GM23338 (cell line): ENCODE measurements at regions not wholly inside any gene's neighbourhood (a gene's known extent, or its start where the extent isn't known, plus 50 kb on each side); places are given as distances from the start of the nearest gene placed in this dataset.

Experiments
- ATAC-seq: fragments of 200-7000 bp; cut with Tn5 transposase; 3 replicates; pipeline ENCODE4 v1.9.1; 2020
- DNase-seq: peaks from one replicate; pipeline ENCODE4 v3.0.0-alpha.2; 2015; ENCODE audit warnings: low spot score
- H2AFZ ChIP-seq: fragments of 200-600 bp; sonication (generic); 2 replicates; pipeline ENCODE4 v1.8.0; 2016; ENCODE audit warnings: antibody characterized with exemption, mild to moderate bottlenecking, moderate library complexity
- H3F3A ChIP-seq: fragments of 200-600 bp; sonication (generic); replicated peaks from 2 replicates; pipeline ENCODE4 v1.8.0; 2017; ENCODE audit warnings: antibody characterized with exemption, mixed run types, low read depth
- H3K27ac ChIP-seq: fragments of 200-600 bp; sonication (generic); 2 replicates; pipeline ENCODE4 v1.6.1; 2016; ENCODE audit warnings: low read depth
- H3K27me3 ChIP-seq: fragments of 200-600 bp; sonication (generic); 2 replicates; pipeline ENCODE4 v1.8.0; 2016; ENCODE audit warnings: mild to moderate bottlenecking, mixed run types, moderate library complexity; ENCODE audit not compliant: insufficient read depth
- H3K36me3 ChIP-seq: fragments of 200-600 bp; sonication (generic); 2 replicates; pipeline ENCODE4 v1.8.0; 2016; ENCODE audit warnings: mild to moderate bottlenecking; ENCODE audit not compliant: insufficient read depth
- H3K4me1 ChIP-seq: fragments of 200-600 bp; sonication (generic); 2 replicates; pipeline ENCODE4 v1.8.0; 2016; ENCODE audit warnings: mild to moderate bottlenecking, moderate library complexity; ENCODE audit not compliant: insufficient read depth
- H3K4me2 ChIP-seq: fragments of 200-600 bp; sonication (generic); 2 replicates; pipeline ENCODE4 v1.7.1; 2017; ENCODE audit warnings: mixed run types
- H3K4me3 ChIP-seq: fragments of 200-600 bp; sonication (generic); 2 replicates; pipeline ENCODE4 v1.6.1; 2016; ENCODE audit warnings: mixed run types
- H3K79me2 ChIP-seq: fragments of 200-600 bp; sonication (generic); replicated peaks from 2 replicates; pipeline ENCODE4 v1.8.0; 2017; ENCODE audit warnings: mild to moderate bottlenecking; ENCODE audit not compliant: insufficient read depth
- H3K9me2 ChIP-seq: fragments of 200-600 bp; sonication (generic); 2 replicates; pipeline ENCODE4 v1.8.0; 2017; ENCODE audit not compliant: insufficient read depth
- H4K20me1 ChIP-seq: fragments of 200-600 bp; sonication (generic); replicated peaks from 2 replicates; pipeline ENCODE4 v1.8.0; 2017; ENCODE audit warnings: mild to moderate bottlenecking; ENCODE audit not compliant: insufficient read depth
- H3K27ac Mint-ChIP-seq: 2 replicates; pipeline ENCODE4 v1.8.0; 2020; ENCODE audit warnings: inconsistent platforms, mild to moderate bottlenecking, moderate library complexity, mixed read lengths
- H3K27me3 Mint-ChIP-seq: 3 replicates; pipeline ENCODE4 v1.8.0; 2022; ENCODE audit warnings: low read depth, mild to moderate bottlenecking, moderate library complexity, mixed read lengths, inconsistent platforms; ENCODE audit not compliant: insufficient read depth, poor library complexity
- H3K36me3 Mint-ChIP-seq: 3 replicates; pipeline ENCODE4 v1.8.0; 2021; ENCODE audit warnings: low read depth, mild to moderate bottlenecking, inconsistent platforms, moderate library complexity, mixed read lengths
- H3K4me1 Mint-ChIP-seq: 3 replicates; pipeline ENCODE4 v1.8.0; 2020; ENCODE audit warnings: mild to moderate bottlenecking, inconsistent platforms, mixed read lengths
- H3K4me3 Mint-ChIP-seq: 3 replicates; pipeline ENCODE4 v1.8.0; 2021; ENCODE audit warnings: moderate library complexity, mild to moderate bottlenecking, inconsistent platforms, mixed read lengths
- H3K9me3 Mint-ChIP-seq: 3 replicates; pipeline ENCODE4 v1.8.0; 2020; ENCODE audit warnings: moderate library complexity, mild to moderate bottlenecking, inconsistent platforms, mixed read lengths
- EZH2 ChIP-seq: fragments of 200-600 bp; sonication (generic); IDR thresholded peaks from one replicate; pipeline ENCODE4 v1.8.0; 2017; ENCODE audit warnings: antibody characterized with exemption, mild to moderate bottlenecking, low read depth; ENCODE audit not compliant: unreplicated experiment
- REST ChIP-seq: IDR thresholded peaks from one replicate; pipeline ENCODE4 v1.6.1; 2018; ENCODE audit warnings: antibody characterized with exemption; ENCODE audit not compliant: unreplicated experiment
- ZNF114 ChIP-seq: fragments of 250-450 bp; sonication (Bioruptor Pico); IDR thresholded peaks from 2 replicates; pipeline ENCODE4 v1.5.0; 2020; ENCODE audit warnings: mild to moderate bottlenecking, moderate library complexity
- ZNF462 ChIP-seq: fragments of 250-450 bp; sonication (Bioruptor Pico); IDR thresholded peaks from 2 replicates; pipeline ENCODE4 v1.5.0; 2020; ENCODE audit warnings: mild to moderate bottlenecking, moderate library complexity

GRCh38 chr2:129055242-129055641 lies 736.6 kb upstream of the HS6ST1 start:
- no peaks in the 10 kb centered on the region for H3F3A ChIP-seq
- no peak for TF ChIP-seq REST
- Mint-ChIP-seq H3K4me1 (no peaks in the 10 kb centered on the region), H3K27me3 (peaks cover 7% of the 10 kb centered on the region), H3K4me3 (no peak overlapping the region), H3K9me3 (peaks cover 9% of the 10 kb centered on the region; the same call in 2 of the 3 replicates), H3K36me3 (peaks cover 7% of the 10 kb centered on the region; the same call in 2 of the 3 replicates), H3K27ac (no peak overlapping the region)
- no peaks in the 10 kb centered on the region for H3K36me3 ChIP-seq
- no peaks in the 10 kb centered on the region for H3K27me3 ChIP-seq
- H3K79me2 ChIP-seq: no peaks in the 10 kb centered on the region
- H3K4me1 ChIP-seq: no peaks in the 10 kb centered on the region
- H3K9me2 ChIP-seq: no peaks in the 10 kb centered on the region
- H3K4me2 ChIP-seq: no peak overlapping the region
- ATAC-seq (no peak), DNase-seq (no peak)
- H3K27ac ChIP-seq: no peak overlapping the region
- no peak overlapping the region for H2AFZ ChIP-seq
- no peaks in the 10 kb centered on the region for H4K20me1 ChIP-seq
- no peak overlapping the region for H3K4me3 ChIP-seq

- H3K4me3 Mint-ChIP-seq: no peak overlapping the region
- H4K20me1 ChIP-seq: no peaks in the 10 kb centered on the region
- peaks cover 3% of the 10 kb centered on the region; the same call in 2 of the 3 replicates for H3K36me3 Mint-ChIP-seq
- H3K27ac ChIP-seq: no peak overlapping the region
- DNase-seq (no peak), ATAC-seq (no peak)
- no peak overlapping the region for H3K4me2 ChIP-seq
- H3F3A ChIP-seq: no peaks in the 10 kb centered on the region
- peaks cover 7% of the 10 kb centered on the region for H3K27me3 Mint-ChIP-seq
- H3K4me1 ChIP-seq: no peaks in the 10 kb centered on the region
- no peaks in the 10 kb centered on the region for H3K4me1 Mint-ChIP-seq
- H3K36me3 ChIP-seq: no peaks in the 10 kb centered on the region
- H3K9me3 Mint-ChIP-seq: peaks cover 5% of the 10 kb centered on the region; the same call in 2 of the 3 replicates
- no peak overlapping the region for H2AFZ ChIP-seq
- H3K27ac Mint-ChIP-seq: no peak overlapping the region
- no peaks in the 10 kb centered on the region for H3K27me3 ChIP-seq
- H3K9me2 ChIP-seq: no peaks in the 10 kb centered on the region
- TF ChIP-seq ZNF114 (CRISPR knock-in tag): no peak
- TF ChIP-seq REST: no peak
- no peak for TF ChIP-seq EZH2
- TF ChIP-seq ZNF462: no peak
- H3K79me2 ChIP-seq: no peaks in the 10 kb centered on the region
- H3K4me3 ChIP-seq: no peak overlapping the region
Observed at GRCh38 chr2:129055824-129056223, 737.2 kb upstream of the HS6ST1 start.
